ENCODE measurements at regions not wholly inside any gene's neighbourhood (a gene's known extent, or its start where the extent isn't known, plus 50 kb on each side); places are given as distances from the start of the nearest gene placed in this dataset.

DNA sequence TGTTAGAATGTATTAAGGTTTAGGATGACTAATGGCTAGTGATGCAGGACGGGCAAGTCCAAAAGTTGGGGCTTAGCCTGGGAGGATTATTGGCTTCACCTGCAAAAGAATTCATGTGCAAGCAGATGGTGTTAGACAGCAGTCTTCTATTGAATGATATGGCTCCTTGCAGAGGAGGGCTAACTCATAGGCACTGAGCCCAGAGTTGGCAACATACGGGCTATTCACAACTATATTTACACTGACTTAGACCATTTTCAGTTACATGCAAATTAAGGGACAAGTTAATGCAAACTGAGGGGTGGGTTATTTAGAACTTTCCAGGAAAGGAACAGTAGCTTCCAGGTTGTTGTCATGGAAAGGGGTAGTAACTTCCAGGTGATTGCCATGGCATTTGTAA lies 1017.1 kb upstream of the EEF2KMT start:
- TF ChIP-seq CEBPB (IDR thresholded peaks at IDR 0.05; ENCODE audit: low read depth, low read length) (no peak), POLR2A (IDR thresholded peaks at IDR 0.05; ENCODE audit: low read depth, low read length) (no peak), CTCF (conservative IDR thresholded peaks at IDR 0.05; ENCODE audit: low read depth, low read length) (no peak), ELK1 (IDR thresholded peaks at IDR 0.05; ENCODE audit: borderline replicate concordance, low read depth, low read length) (no peak), SMC3 (IDR thresholded peaks at IDR 0.05; ENCODE audit: low read depth, low read length) (no peak)
